Neural cell (in vitro differentiated cells): ENCODE measurements at regions not wholly inside any gene's neighbourhood (a gene's known extent, or its start where the extent isn't known, plus 50 kb on each side); places are given as distances from the start of the nearest gene placed in this dataset.
A peak's percentile ranks its signal among the peaks of the same experiment; 100 is the strongest.

Source experiments
- H2AFZ ChIP-seq: fragments of 200-600, 300-800 bp; sonication (generic), shearing (Covaris generic); 2 replicates; pipeline ENCODE4 v1.6.0; 2014; ENCODE audit warnings: low read depth, mild to moderate bottlenecking, antibody characterized with exemption, low read length, moderate library complexity
- H3F3A ChIP-seq: fragments of 200-600 bp; shearing (Covaris generic); 2 replicates; pipeline ENCODE4 v1.6.1; 2016; ENCODE audit warnings: mild to moderate bottlenecking, moderate library complexity, mixed read lengths, antibody characterized with exemption, low read length; ENCODE audit not compliant: insufficient read depth, poor library complexity, severe bottlenecking
- H3K27ac ChIP-seq: fragments of 200-600, 300-800 bp; sonication (generic), shearing (Covaris generic); 2 replicates; pipeline ENCODE4 v1.5.1; 2014; ENCODE audit warnings: mild to moderate bottlenecking, low read length, moderate library complexity
- H3K27me3 ChIP-seq: fragments of 300-800, 200-600 bp; sonication (generic), shearing (Covaris generic); 2 replicates; pipeline ENCODE4 v1.6.0; 2014; ENCODE audit warnings: mild to moderate bottlenecking, low read depth, low read length, moderate library complexity; ENCODE audit not compliant: insufficient read depth
- H3K36me3 ChIP-seq: fragments of 300-800, 200-600 bp; sonication (generic), shearing (Covaris generic); 2 replicates; pipeline ENCODE4 v1.5.1; 2014; ENCODE audit warnings: mild to moderate bottlenecking, antibody characterized with exemption, low read length, moderate library complexity; ENCODE audit not compliant: insufficient read depth
- H3K4me2 ChIP-seq: fragments of 300-800, 200-600 bp; sonication (generic), shearing (Covaris generic); 2 replicates; pipeline ENCODE4 v1.6.0; 2014; ENCODE audit warnings: mild to moderate bottlenecking, low read length
- H3K4me3 ChIP-seq: fragments of 300-800, 200-600 bp; sonication (generic), shearing (Covaris generic); 2 replicates; pipeline ENCODE4 v1.5.1; 2014; ENCODE audit warnings: mild to moderate bottlenecking, low read length, moderate library complexity
- H3K79me2 ChIP-seq: fragments of 200-600 bp; shearing (Covaris generic); replicated peaks from 2 replicates; pipeline ENCODE4 v1.6.0; 2014; ENCODE audit warnings: mild to moderate bottlenecking, low read length, moderate library complexity; ENCODE audit not compliant: insufficient read depth
- H3K9ac ChIP-seq: fragments of 300-800, 200-600 bp; sonication (generic), shearing (Covaris generic); 2 replicates; pipeline ENCODE4 v1.6.1; 2016; ENCODE audit warnings: mild to moderate bottlenecking, low read length, mixed read lengths
- H3K9me2 ChIP-seq: fragments of 200-600 bp; shearing (Covaris generic); 2 replicates; pipeline ENCODE4 v1.6.1; 2016; ENCODE audit warnings: mild to moderate bottlenecking, low read length, mixed read lengths; ENCODE audit not compliant: insufficient read depth
- H3K9me3 ChIP-seq: fragments of 200-600, 300-800 bp; sonication (generic), shearing (Covaris generic); 2 replicates; pipeline ENCODE4 v1.6.1; 2016; ENCODE audit warnings: mild to moderate bottlenecking, mixed run types, low read length, moderate library complexity, mixed read lengths
- H4K20me1 ChIP-seq: fragments of 200-600 bp; shearing (Covaris generic); 2 replicates; pipeline ENCODE4 v1.6.1; 2016; ENCODE audit warnings: mild to moderate bottlenecking, mixed run types; ENCODE audit not compliant: insufficient read depth
- CTCF ChIP-seq: fragments of 450-650 bp; IDR thresholded peaks from 2 replicates; pipeline ENCODE4 v1.5.1; 2014; ENCODE audit warnings: antibody characterized with exemption, mild to moderate bottlenecking, moderate library complexity; ENCODE audit not compliant: poor library complexity, severe bottlenecking
- EP300 ChIP-seq: fragments of 450-650 bp; conservative IDR thresholded peaks from 2 replicates; pipeline ENCODE4 v1.6.1; 2014; ENCODE audit warnings: antibody characterized with exemption, mild to moderate bottlenecking, moderate library complexity; ENCODE audit not compliant: poor library complexity, severe bottlenecking
- EZH2 ChIP-seq: fragments of 200-600, 300-800 bp; shearing (Covaris generic), sonication (generic); IDR thresholded peaks from 2 replicates; pipeline ENCODE4 v1.6.1; 2014; ENCODE audit warnings: antibody characterized with exemption, low read length, borderline replicate concordance, mild to moderate bottlenecking; ENCODE audit not compliant: insufficient read depth, poor library complexity, severe bottlenecking
- MXI1 ChIP-seq: fragments of 450-650 bp; conservative IDR thresholded peaks from 2 replicates; pipeline ENCODE4 v1.6.1; 2014; ENCODE audit warnings: antibody characterized with exemption, mild to moderate bottlenecking; ENCODE audit not compliant: poor library complexity, severe bottlenecking
- POLR2AphosphoS5 ChIP-seq: IDR thresholded peaks from 2 replicates; pipeline ENCODE4 v1.6.1; 2012
- RAD21 ChIP-seq: fragments of 450-650 bp; conservative IDR thresholded peaks from 2 replicates; pipeline ENCODE4 v1.6.1; 2014; ENCODE audit warnings: antibody characterized with exemption, mild to moderate bottlenecking, moderate library complexity
- REST ChIP-seq: IDR thresholded peaks from 2 replicates; pipeline ENCODE4 v1.6.1; 2012; ENCODE audit warnings: borderline replicate concordance
- SMC3 ChIP-seq: fragments of 450-650 bp; conservative IDR thresholded peaks from 2 replicates; pipeline ENCODE4 v1.6.1; 2014; ENCODE audit warnings: antibody characterized with exemption, mild to moderate bottlenecking, moderate library complexity; ENCODE audit not compliant: poor library complexity
- TAF1 ChIP-seq: IDR thresholded peaks from 2 replicates; pipeline ENCODE4 v1.6.1; 2012; ENCODE audit warnings: low read depth

- Histone ChIP-seq H3K36me3 (no peaks in the 10 kb centered on the region), H4K20me1 (no peaks in the 10 kb centered on the region), H3F3A (no peaks in the 10 kb centered on the region), H3K27me3 (no peaks in the 10 kb centered on the region), H3K9me2 (no peaks in the 10 kb centered on the region), H3K4me3 (no peak overlapping the region), H3K9ac (no peak overlapping the region), H2AFZ (no peak overlapping the region), H3K79me2 (no peaks in the 10 kb centered on the region), H3K27ac (no peak overlapping the region), H3K9me3 (no peaks in the 10 kb centered on the region), H3K4me2 (no peak overlapping the region)
- TF ChIP-seq EZH2 (no peak), REST (no peak), MXI1 (no peak), RAD21 (no peak), POLR2AphosphoS5 (no peak), TAF1 (no peak), EP300 (no peak), SMC3 (no peak), CTCF (no peak)
Measured at GRCh38 chr4:17296921-17297890, 214.7 kb downstream of the QDPR start.

GRCh38 chr4:17293901-17294300, 218.0 kb downstream of the QDPR start:
- H3K79me2 ChIP-seq, result no peaks in the 10 kb centered on the region
- H4K20me1 ChIP-seq, result no peaks in the 10 kb centered on the region
- H3K9ac ChIP-seq, result no peak overlapping the region
- H3K27me3 ChIP-seq, result no peaks in the 10 kb centered on the region
- H3K27ac ChIP-seq, result no peak overlapping the region
- H3F3A ChIP-seq, result no peaks in the 10 kb centered on the region
- TF ChIP-seq RAD21, result no peak
- no peak for TF ChIP-seq SMC3
- peak; percentile 61 for TF ChIP-seq EP300
- no peak overlapping the region for H3K4me2 ChIP-seq
- no peaks in the 10 kb centered on the region for H3K9me3 ChIP-seq
- H3K9me2 ChIP-seq, result no peaks in the 10 kb centered on the region
- H3K4me3 ChIP-seq, result no peak overlapping the region
- H3K36me3 ChIP-seq, result no peaks in the 10 kb centered on the region
- H2AFZ ChIP-seq, result no peak overlapping the region
